ENCODE measurements at regions not wholly inside any gene's neighbourhood (a gene's known extent, or its start where the extent isn't known, plus 50 kb on each side); places are given as distances from the start of the nearest gene placed in this dataset.

DNA sequence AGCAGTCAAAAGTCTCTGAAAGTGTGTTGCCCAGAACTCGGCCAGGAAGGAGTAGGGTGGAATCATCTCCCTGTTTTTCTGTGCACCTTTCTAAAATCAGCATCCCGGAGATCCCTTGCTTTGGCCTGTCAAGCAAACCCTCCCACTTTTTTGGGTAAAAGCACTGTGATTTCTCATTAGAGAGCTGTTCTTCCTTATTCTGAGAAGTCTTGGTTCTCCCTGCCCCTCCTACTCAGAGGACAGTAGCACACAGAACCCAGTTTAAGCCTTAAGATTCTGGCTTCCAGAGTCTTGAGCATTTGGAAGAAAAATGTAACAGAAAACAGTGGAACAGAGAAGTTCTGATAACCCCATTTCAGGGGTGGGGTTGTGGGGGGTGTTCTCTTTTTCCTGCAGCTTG is 52.6 kb upstream of the KATNAL1 start:
- DNase-seq (ENCODE audit: low spot score), result no peak

DNA sequence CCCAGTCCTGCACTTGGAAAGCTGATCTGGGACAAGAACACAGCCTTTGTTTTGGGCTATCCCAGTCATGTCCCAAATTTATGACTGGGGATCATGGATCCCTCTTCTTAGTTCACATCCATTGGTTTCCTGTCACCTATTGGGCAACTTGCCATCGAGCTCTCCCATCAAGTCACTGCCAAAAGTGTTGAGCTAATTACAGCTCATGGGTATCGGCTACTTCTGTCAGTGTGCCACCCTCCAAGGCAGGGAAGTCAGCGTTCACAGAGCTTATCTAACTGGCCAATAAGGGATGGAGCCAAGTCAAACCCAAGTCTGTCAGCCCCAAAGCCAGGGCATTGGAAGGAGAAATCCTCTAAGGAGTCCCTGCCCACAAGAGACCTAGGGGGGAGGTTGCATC is 53.2 kb upstream of the KATNAL1 start:
- DNase-seq (ENCODE audit: low spot score), result no peak

DNA sequence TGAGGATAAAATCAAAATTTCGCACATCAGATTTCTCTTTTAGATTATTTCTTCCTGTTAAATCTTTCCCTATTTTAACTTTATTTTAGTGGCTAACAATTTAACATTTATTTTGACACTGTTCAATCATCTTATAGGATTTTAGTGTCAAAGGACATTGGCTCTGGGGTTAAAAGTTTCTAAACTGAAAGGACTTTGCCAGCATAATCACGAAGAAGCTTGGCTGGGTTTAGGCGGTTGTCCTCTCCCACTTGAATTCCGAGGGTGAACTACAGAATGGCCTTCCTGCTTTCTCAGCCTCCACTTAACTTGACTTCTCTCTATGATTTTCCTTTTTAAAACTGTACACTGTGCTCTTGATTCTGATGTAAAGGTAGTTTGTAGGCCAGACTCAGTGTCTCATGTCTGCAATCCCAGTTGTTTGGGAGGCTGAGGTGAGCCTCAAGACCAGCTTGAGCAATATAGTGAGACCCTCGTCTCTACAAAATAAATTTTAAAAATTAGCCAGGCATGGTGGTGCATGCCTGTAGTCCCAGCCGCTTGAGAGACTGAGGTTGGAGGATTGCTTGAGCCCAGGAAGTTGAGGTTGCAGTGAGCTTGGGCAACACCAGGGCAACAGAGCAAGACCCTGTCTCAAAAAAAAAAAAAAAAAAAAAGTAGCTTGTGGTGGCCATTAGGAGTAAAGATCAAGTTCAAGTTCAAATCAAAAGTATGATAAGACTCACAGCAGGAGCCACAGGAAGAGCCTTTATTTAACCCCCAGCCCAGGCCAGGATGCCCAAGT is 54.8 kb upstream of the KATNAL1 start:
- DNase-seq (ENCODE audit: low spot score), result no peak

DNA sequence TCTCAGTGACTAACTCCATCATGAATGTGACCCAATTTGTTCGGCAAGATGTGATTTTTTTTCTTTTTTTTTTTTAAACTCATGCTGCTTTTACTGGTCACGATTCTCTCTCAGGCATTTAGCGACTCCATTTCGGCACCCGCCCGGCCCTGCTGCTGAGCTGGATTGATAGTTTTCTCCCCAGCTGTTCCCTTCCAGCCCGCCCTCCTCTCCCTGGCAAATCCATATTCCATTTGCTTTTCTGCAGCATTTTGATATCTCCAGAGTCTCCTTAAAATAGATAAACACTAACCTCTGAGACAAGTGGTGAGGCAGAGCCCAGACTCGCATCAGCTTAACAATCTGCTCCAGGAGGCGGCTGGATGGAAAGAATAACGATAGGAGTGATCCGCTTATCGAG is 55.5 kb upstream of the KATNAL1 start:
- no peak for DNase-seq (ENCODE audit: low spot score)

DNA sequence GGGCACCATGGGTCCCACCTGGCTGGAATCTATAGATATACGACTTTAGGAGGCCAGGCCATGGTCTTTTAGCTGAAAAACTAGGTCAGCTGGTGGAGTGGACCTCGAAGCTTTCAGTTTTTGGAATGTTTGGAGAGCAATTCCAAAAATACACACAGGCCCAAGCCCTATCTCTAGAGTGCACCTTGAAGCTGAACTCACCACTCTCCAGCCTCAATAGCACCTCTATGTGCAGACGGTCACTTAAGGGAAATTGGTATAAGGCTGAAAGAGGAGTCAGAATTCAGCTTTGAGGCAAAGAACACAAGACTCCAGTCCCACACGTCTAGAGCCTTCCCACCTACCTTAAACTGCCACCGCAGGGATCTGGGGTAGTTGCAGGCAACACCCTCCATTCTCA is 56.4 kb upstream of the KATNAL1 start:
- no peak for DNase-seq (ENCODE audit: low spot score)

DNA sequence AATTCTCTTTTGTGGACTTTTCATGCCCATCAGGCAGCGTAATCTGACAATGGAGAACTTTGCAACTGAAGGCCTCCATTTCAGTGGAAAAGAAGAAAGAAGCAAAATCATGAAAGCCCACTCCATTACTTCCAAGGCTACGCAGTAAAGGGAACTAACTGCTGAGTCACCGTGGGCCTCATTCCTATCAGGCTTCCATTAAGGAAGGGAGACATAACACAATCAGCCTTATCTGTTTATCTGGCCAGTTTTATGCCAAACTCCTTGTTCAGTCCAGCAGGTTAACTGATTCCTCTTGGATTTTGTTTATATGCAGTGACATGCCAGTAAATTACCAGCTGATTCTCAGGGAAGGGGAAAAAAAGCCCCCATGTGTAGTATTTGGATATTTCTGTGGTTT is 56.8 kb upstream of the KATNAL1 start:
- no peak for DNase-seq (ENCODE audit: low spot score)

DNA sequence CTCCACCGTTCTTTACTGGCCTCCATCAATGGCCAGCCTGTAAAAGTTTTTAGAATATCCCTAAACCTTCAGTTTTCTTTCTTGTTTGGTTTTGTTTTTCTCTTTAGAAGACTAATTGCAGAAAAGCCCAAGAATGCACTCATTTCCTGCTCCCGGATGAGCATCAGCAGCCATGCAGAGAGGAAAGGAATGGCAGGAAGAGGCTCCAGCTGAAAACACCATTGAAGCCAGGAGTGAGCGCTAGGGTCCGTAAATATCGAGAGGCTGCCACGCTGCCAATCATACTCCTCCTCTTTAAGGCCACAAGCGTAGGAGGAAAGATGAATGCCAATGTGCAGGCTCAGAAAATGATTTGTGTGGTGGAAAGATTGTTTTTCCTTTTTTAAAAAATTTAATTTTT is 57.4 kb upstream of the UBE2L5 start:
- DNase-seq (ENCODE audit: low spot score), result peak; percentile 78

DNA sequence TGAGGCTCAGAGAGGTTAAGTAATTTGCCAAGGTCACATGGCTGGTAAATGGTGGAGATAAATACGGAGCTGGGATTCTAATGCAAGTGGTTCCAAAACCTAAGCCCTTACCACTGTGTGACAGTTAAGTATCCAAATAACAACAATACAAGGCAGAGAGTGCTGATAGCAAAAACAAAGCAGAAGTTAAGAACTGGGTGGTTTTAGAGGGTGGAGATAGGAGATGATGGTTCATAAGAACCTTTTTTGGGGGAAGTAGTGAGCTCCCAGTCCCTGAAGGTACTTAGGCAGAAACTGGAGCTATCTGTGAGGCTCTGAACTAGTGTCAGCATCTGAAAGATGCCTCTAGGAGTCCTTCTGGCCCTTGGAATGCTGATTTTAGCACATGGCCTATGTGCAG is 56.2 kb upstream of the UBE2L5 start:
- DNase-seq (ENCODE audit: low spot score), result no peak

DNA sequence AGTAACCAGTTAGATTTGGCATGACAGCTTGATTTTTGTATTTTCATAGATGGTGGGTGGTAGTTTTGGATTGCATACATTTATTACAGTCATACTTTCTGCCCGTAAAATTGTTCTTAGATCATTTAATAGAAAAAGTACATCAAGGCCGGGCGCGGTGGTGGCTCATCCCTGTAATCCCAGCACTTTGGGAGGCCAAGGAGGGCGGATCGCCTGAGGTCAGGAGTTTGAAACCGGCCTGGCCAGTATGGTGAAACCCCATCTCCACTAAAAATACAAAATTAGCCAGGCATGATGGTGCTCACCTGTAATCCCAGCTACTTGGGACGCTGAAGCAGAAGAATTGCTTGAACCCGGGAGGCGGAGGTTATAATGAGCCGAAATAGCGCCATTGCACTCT is 55.0 kb upstream of the UBE2L5 start:
- DNase-seq (ENCODE audit: low spot score), result no peak

DNA sequence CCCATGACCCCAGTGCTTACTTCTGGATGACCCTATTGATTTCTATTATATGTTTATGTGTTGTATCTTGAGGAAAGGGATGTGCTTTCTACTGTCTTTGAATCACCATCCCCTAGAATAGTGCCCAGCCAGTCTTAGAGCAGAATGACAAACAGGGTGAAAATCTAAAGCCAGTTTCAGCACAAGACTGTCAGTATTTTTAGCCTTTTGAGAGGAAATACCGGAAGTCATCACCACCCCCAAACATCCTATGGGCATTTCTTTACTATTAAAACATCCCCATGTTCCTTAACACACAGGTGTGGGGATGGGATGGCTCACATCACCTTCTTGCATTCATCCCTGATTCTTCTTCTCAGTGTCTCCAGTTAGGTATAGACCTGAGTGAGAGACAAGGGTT is 52.1 kb upstream of the UBE2L5 start:
- no peak for DNase-seq (ENCODE audit: low spot score)

DNA sequence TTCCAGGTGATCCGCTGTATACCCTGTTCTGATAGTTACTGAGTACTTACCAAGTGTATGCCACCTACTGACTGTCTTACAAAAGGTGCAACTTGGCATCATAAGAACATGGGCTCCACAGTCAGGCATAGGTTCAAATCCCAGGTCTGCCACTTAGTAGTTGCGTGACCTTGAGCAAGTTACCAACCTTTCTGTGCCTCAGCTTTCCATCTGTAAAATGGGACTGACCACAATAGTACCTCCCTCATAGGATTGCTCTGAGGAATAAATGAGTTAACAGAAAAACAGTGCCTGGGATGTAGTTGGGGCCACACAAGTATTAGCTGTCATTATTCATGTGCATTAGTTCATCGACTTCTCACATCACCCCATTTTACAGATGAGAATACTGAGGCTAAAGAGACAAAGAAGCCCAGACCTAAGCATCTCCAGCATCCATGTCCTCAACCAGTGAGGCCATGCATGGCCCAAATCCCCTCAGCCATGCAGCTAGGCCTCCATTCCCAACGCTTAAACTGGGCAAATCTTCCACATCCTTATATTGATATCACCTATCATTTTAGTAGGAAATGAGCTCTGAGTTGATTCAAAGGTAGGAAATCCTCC is 51.3 kb upstream of the UBE2L5 start:
- no peak for DNase-seq (ENCODE audit: low spot score)

DNA sequence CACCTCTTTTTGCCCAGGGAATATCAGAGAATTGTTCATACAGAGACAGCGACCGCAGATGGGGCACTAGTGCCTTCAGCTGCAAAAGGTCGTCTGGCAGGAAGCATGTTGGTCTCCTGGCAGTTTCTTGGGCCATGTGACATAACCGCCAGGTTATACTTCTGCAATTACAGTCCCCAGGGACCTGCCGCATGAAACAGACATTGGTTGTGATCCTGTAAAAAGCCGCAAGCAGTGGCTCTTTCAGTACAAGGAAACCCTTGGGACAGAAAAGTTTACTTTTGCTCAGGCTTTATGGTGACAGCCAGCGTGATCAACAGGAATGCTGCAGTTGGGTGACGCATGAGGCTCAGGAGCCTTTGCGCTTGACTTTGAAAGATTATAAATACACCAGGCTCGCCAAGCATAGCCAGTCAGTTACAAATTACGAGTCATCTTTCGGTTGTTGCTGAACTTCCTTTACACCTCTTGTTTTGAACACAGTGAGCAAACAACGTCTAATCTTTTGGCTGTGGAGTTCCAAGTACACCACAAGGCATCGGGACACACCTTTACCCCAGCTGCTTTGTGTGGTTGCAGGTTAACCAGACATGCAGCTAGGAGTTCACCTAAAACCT is 50.5 kb upstream of the UBE2L5 start:
- DNase-seq (ENCODE audit: low spot score), result peak; percentile 80
